ENCODE measurements at regions not wholly inside any gene's neighbourhood (a gene's known extent, or its start where the extent isn't known, plus 50 kb on each side); places are given as distances from the start of the nearest gene placed in this dataset.

GRCh38 chr4:79513576-79513975 lies 105.5 kb upstream of the GK2 start:
- no peak for ATAC-seq (ENCODE audit: insufficient read depth, low FRiP score)
- H3K9me3 ChIP-seq (ENCODE audit: control insufficient read depth in 4 of 4, insufficient read depth in 3 of 4, low read length in 3 of 4), result no peaks in the 10 kb centered on the region
- no peaks in the 10 kb centered on the region for H3K4me1 ChIP-seq (ENCODE audit: control insufficient read depth in 5 of 5, insufficient read depth in 5 of 5, low read length in 5 of 5)
- TF ChIP-seq CTCF (IDR thresholded peaks at IDR 0.05; ENCODE audit: control extremely low read depth, extremely low read depth), result no peak
- H3K4me3 ChIP-seq, result no peak overlapping the region
- H3K27ac ChIP-seq (ENCODE audit: low read depth in 1 of 2, low read length in 1 of 2), result no peak overlapping the region
- H3K27me3 ChIP-seq (ENCODE audit: control insufficient read depth in 3 of 3, insufficient read depth in 3 of 3, low read length in 2 of 3), result no peaks in the 10 kb centered on the region
- WGBS, 2 donors, result 87 to 94% methylated on average over 2 of the region's 2 CpGs
- no peaks in the 10 kb centered on the region for H3K36me3 ChIP-seq (ENCODE audit: control insufficient read depth in 4 of 4, insufficient read depth in 4 of 4, low read length in 4 of 4)
- DNase-seq, result no peak
- H3K9ac ChIP-seq (ENCODE audit: insufficient read depth in 1 of 2, low read length in 2 of 2), result no peak overlapping the region

DNA sequence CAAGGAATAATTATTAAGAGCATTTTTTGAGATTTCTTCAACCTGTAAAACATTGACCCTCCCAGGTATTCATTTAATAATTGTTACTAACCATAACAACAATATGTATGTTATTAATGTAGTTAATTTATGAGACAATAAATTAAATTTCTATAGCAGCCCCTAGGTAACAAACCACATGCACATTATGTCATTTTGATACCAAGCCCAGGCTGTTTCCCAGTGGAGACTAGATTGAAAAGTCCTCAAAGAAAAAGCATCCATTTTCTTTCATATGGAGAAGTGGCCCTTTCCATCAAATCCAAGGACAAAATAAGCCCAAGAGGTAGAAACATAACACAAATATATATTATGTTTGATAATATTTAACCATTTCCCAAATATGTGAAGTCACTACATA lies 104.3 kb upstream of the GK2 start:
- no peak overlapping the region for H3K4me3 ChIP-seq
- no peaks in the 10 kb centered on the region for H3K4me1 ChIP-seq (ENCODE audit: control insufficient read depth in 5 of 5, insufficient read depth in 5 of 5, low read length in 5 of 5)
- no peak for ATAC-seq (ENCODE audit: insufficient read depth, low FRiP score)
- no peak for DNase-seq
- TF ChIP-seq CTCF (IDR thresholded peaks at IDR 0.05; ENCODE audit: control extremely low read depth, extremely low read depth), result no peak
- H3K9ac ChIP-seq (ENCODE audit: insufficient read depth in 1 of 2, low read length in 2 of 2), result no peak overlapping the region
- no peaks in the 10 kb centered on the region for H3K36me3 ChIP-seq (ENCODE audit: control insufficient read depth in 4 of 4, insufficient read depth in 4 of 4, low read length in 4 of 4)
- no peaks in the 10 kb centered on the region for H3K27me3 ChIP-seq (ENCODE audit: control insufficient read depth in 3 of 3, insufficient read depth in 3 of 3, low read length in 2 of 3)
- no peaks in the 10 kb centered on the region for H3K9me3 ChIP-seq (ENCODE audit: control insufficient read depth in 4 of 4, insufficient read depth in 3 of 4, low read length in 3 of 4)
- no peak overlapping the region for H3K27ac ChIP-seq (ENCODE audit: low read depth in 1 of 2, low read length in 1 of 2)

DNA sequence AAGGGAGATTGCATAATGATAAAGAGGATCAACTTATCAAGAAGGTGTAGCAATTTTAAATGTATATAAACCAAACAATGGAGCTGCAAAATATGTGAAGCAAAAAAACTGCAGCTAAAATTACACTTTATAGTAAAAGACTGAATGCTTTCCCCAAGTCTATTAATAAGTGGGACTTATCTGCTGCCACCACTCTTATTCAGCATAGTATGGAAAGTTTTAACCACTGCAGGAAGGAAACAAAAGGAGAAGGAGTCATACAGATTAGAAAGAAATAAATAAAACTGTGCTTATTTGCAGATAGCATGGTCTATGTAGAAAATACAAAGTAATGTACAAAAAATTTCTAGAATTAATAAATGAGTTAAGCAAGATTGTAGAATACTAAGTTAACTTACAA lies 94.1 kb upstream of the GK2 start:
- TF ChIP-seq CTCF (IDR thresholded peaks at IDR 0.05; ENCODE audit: control extremely low read depth, extremely low read depth), result no peak
- no peak overlapping the region for H3K4me3 ChIP-seq

GRCh38 chr4:79498282-79498681 lies 90.3 kb upstream of the GK2 start:
- ATAC-seq (ENCODE audit: insufficient read depth, low FRiP score), result peak; percentile 41
- Histone ChIP-seq H3K27me3 (ENCODE audit: control insufficient read depth in 3 of 3, insufficient read depth in 3 of 3, low read length in 2 of 3) (no peaks in the 10 kb centered on the region), H3K9me3 (ENCODE audit: control insufficient read depth in 4 of 4, insufficient read depth in 3 of 4, low read length in 3 of 4) (peaks cover 0 to 2% (median 0%) of the 10 kb centered on the region in 4 donors), H3K4me1 (ENCODE audit: control insufficient read depth in 5 of 5, insufficient read depth in 5 of 5, low read length in 5 of 5) (no peaks in the 10 kb centered on the region), H3K4me3 (no peak overlapping the region), H3K36me3 (ENCODE audit: control insufficient read depth in 4 of 4, insufficient read depth in 4 of 4, low read length in 4 of 4) (no peaks in the 10 kb centered on the region), H3K9ac (ENCODE audit: insufficient read depth in 1 of 2, low read length in 2 of 2) (no peak overlapping the region), H3K27ac (ENCODE audit: low read depth in 1 of 2, low read length in 1 of 2) (no peak overlapping the region)
- DNase-seq, result peak in 2 of 3 donors; percentile 32 to 46
- TF ChIP-seq CTCF (IDR thresholded peaks at IDR 0.05; ENCODE audit: control extremely low read depth, extremely low read depth), result no peak
- 46 to 61% methylated on average over 1 of the region's 1 CpG for WGBS, 2 donors

More for the DNA sequence above, 94.1 kb upstream of the GK2 start:
- no peaks in the 10 kb centered on the region for H3K4me1 ChIP-seq (ENCODE audit: control insufficient read depth in 5 of 5, insufficient read depth in 5 of 5, low read length in 5 of 5)
- H3K9ac ChIP-seq (ENCODE audit: insufficient read depth in 1 of 2, low read length in 2 of 2), result no peak overlapping the region
- H3K27ac ChIP-seq (ENCODE audit: low read depth in 1 of 2, low read length in 1 of 2), result no peak overlapping the region
- H3K36me3 ChIP-seq (ENCODE audit: control insufficient read depth in 4 of 4, insufficient read depth in 4 of 4, low read length in 4 of 4), result no peaks in the 10 kb centered on the region
- ATAC-seq (ENCODE audit: insufficient read depth, low FRiP score) (no peak), DNase-seq (no peak)
- H3K27me3 ChIP-seq (ENCODE audit: control insufficient read depth in 3 of 3, insufficient read depth in 3 of 3, low read length in 2 of 3), result peaks cover 0 to 2% (median 0%) of the 10 kb centered on the region in 3 donors
- peaks cover 0 to 2% (median 0%) of the 10 kb centered on the region in 4 donors for H3K9me3 ChIP-seq (ENCODE audit: control insufficient read depth in 4 of 4, insufficient read depth in 3 of 4, low read length in 3 of 4)

Measured in lung (tissue), 11 donors.